ENCODE measurements at regions not wholly inside any gene's neighbourhood (a gene's known extent, or its start where the extent isn't known, plus 50 kb on each side); places are given as distances from the start of the nearest gene placed in this dataset.

DNA sequence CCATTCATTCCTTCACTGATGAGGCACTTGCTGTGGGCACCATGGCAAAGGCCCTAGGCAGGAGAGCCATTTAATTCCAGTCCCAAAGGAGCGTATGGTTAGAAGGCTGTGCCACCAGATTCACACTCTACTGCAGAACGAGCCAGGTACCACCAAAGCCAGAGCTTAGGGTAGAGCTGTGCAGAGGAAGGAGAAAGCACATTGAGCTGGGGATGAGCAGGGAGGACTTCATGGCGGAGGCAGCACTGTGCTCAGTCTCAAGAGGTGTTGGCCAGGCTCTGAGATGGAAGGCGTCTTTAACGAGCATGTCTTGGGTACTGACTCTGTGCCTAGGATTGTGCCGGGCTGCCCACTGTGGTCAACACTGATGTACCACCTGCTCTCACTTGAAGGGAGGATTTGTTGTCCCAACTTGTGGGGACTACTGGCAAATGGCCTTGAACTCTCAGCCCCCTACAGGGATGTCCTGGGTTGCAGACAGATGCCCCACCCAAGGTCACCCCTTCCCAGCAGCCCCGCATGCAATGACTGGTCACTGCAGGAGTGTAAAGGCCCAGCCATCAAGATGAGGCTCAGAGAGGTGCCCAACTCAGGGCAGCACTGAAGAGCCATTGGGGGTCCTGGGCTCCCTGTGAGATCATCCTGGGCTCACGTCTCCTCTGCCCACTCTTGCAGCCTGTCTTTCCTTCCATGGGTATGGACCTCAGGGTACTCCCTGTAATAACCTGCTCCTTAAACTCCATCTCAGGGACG, 251.4 kb downstream of the GLI2 start:
- Histone ChIP-seq H3K27ac (ENCODE audit: low read depth, low read length) (no peak overlapping the region), H3K4me1 (ENCODE audit: control insufficient read depth in 1 of 2, insufficient read depth in 2 of 2, low read length in 2 of 2) (no peaks in the 10 kb centered on the region), H3K27me3 (ENCODE audit: insufficient read depth, low read length) (no peaks in the 10 kb centered on the region), H3K9me2 (ENCODE audit: insufficient read depth) (no peaks in the 10 kb centered on the region), H2AFZ (ENCODE audit: low read depth, low read length, poor library complexity, severe bottlenecking) (no peak overlapping the region), H3K9me3 (ENCODE audit: control insufficient read depth in 1 of 2, insufficient read depth in 1 of 2, low read depth in 1 of 2, low read length in 2 of 2) (no peaks in the 10 kb centered on the region), H3K9ac (ENCODE audit: low read length) (no peak overlapping the region), H3K4me3 (replicated peaks in 1 of 2; ENCODE audit: low read depth in 1 of 2, low read length in 2 of 2) (no peak overlapping the region), H3K4me2 (ENCODE audit: low read length) (no peak overlapping the region), H3K36me3 (ENCODE audit: control insufficient read depth in 1 of 2, insufficient read depth in 2 of 2, low read length in 2 of 2) (no peaks in the 10 kb centered on the region), H3K79me2 (ENCODE audit: insufficient read depth, low read length) (no peaks in the 10 kb centered on the region), H4K20me1 (ENCODE audit: insufficient read depth) (no peaks in the 10 kb centered on the region)
- DNase-seq (ENCODE audit: low read depth, low spot score) (no peak), ATAC-seq (no peak)
- intact Hi-C loops (cut with micrococcal nuclease) = no loop called here
- RAD21 ChIA-PET (ENCODE audit: low non-redundant PET in 1 of 2, low total read pairs in 2 of 2, uncharacterized antibody in 2 of 2, unreplicated experiment in 2 of 2) = no interaction called here
- CTCF ChIA-PET = no interaction called here
- POLR2A ChIA-PET = no interaction called here
- TF ChIP-seq EZH2phosphoT487 (IDR thresholded peaks at IDR 0.05; ENCODE audit: borderline replicate concordance) (no peak), CEBPB (IDR thresholded peaks at IDR 0.05; ENCODE audit: low read depth) (no peak), POLR2A (IDR thresholded peaks at IDR 0.05; ENCODE audit: borderline replicate concordance, extremely low read depth, insufficient read depth, insufficient read length) (no peak), ZNF274 (IDR thresholded peaks at IDR 0.05; ENCODE audit: low read depth, low read length) (no peak), CBX3 (IDR thresholded peaks at IDR 0.05; ENCODE audit: low read depth) (no peak), TCF7L2 (IDR thresholded peaks at IDR 0.05; ENCODE audit: borderline replicate concordance, extremely low read depth, insufficient read depth, insufficient read length) (no peak), POLR2AphosphoS5 (IDR thresholded peaks at IDR 0.05; ENCODE audit: low read depth, low read length) (no peak), SIN3A (IDR thresholded peaks at IDR 0.05; ENCODE audit: low read depth) (no peak), ZFX (IDR thresholded peaks at IDR 0.05) (no peak), EGR1 (IDR thresholded peaks at IDR 0.05; ENCODE audit: low read depth) (no peak), YY1 (IDR thresholded peaks at IDR 0.05; ENCODE audit: extremely low read depth, insufficient replicate concordance, low read depth, low read length) (no peak), RAD21 (IDR thresholded peaks at IDR 0.05; ENCODE audit: low read depth) (no peak), SRF (IDR thresholded peaks at IDR 0.05; ENCODE audit: low read depth) (no peak)
- TF ChIP-seq, protein P1, sequence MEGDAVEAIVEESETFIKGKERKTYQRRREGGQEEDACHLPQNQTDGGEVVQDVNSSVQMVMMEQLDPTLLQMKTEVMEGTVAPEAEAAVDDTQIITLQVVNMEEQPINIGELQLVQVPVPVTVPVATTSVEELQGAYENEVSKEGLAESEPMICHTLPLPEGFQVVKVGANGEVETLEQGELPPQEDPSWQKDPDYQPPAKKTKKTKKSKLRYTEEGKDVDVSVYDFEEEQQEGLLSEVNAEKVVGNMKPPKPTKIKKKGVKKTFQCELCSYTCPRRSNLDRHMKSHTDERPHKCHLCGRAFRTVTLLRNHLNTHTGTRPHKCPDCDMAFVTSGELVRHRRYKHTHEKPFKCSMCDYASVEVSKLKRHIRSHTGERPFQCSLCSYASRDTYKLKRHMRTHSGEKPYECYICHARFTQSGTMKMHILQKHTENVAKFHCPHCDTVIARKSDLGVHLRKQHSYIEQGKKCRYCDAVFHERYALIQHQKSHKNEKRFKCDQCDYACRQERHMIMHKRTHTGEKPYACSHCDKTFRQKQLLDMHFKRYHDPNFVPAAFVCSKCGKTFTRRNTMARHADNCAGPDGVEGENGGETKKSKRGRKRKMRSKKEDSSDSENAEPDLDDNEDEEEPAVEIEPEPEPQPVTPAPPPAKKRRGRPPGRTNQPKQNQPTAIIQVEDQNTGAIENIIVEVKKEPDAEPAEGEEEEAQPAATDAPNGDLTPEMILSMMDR (IDR thresholded peaks at IDR 0.05 in 2 of 3, conservative IDR thresholded peaks at IDR 0.05 in 1 of 3; ENCODE audit: borderline replicate concordance in 1 of 3, insufficient read depth in 1 of 3, low read depth in 2 of 3, low read length in 2 of 3) = no peak
- TF ChIP-seq, protein P2, sequence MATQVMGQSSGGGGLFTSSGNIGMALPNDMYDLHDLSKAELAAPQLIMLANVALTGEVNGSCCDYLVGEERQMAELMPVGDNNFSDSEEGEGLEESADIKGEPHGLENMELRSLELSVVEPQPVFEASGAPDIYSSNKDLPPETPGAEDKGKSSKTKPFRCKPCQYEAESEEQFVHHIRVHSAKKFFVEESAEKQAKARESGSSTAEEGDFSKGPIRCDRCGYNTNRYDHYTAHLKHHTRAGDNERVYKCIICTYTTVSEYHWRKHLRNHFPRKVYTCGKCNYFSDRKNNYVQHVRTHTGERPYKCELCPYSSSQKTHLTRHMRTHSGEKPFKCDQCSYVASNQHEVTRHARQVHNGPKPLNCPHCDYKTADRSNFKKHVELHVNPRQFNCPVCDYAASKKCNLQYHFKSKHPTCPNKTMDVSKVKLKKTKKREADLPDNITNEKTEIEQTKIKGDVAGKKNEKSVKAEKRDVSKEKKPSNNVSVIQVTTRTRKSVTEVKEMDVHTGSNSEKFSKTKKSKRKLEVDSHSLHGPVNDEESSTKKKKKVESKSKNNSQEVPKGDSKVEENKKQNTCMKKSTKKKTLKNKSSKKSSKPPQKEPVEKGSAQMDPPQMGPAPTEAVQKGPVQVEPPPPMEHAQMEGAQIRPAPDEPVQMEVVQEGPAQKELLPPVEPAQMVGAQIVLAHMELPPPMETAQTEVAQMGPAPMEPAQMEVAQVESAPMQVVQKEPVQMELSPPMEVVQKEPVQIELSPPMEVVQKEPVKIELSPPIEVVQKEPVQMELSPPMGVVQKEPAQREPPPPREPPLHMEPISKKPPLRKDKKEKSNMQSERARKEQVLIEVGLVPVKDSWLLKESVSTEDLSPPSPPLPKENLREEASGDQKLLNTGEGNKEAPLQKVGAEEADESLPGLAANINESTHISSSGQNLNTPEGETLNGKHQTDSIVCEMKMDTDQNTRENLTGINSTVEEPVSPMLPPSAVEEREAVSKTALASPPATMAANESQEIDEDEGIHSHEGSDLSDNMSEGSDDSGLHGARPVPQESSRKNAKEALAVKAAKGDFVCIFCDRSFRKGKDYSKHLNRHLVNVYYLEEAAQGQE (IDR thresholded peaks at IDR 0.05; ENCODE audit: low read depth) = no peak
- TF ChIP-seq, protein P3, sequence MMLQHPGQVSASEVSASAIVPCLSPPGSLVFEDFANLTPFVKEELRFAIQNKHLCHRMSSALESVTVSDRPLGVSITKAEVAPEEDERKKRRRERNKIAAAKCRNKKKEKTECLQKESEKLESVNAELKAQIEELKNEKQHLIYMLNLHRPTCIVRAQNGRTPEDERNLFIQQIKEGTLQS (IDR thresholded peaks at IDR 0.05) = no peak
- TF ChIP-seq, protein P4, sequence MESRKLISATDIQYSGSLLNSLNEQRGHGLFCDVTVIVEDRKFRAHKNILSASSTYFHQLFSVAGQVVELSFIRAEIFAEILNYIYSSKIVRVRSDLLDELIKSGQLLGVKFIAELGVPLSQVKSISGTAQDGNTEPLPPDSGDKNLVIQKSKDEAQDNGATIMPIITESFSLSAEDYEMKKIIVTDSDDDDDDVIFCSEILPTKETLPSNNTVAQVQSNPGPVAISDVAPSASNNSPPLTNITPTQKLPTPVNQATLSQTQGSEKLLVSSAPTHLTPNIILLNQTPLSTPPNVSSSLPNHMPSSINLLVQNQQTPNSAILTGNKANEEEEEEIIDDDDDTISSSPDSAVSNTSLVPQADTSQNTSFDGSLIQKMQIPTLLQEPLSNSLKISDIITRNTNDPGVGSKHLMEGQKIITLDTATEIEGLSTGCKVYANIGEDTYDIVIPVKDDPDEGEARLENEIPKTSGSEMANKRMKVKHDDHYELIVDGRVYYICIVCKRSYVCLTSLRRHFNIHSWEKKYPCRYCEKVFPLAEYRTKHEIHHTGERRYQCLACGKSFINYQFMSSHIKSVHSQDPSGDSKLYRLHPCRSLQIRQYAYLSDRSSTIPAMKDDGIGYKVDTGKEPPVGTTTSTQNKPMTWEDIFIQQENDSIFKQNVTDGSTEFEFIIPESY (IDR thresholded peaks at IDR 0.05; ENCODE audit: extremely low read depth, insufficient replicate concordance, low read length) = no peak
- TF ChIP-seq, protein P5, sequence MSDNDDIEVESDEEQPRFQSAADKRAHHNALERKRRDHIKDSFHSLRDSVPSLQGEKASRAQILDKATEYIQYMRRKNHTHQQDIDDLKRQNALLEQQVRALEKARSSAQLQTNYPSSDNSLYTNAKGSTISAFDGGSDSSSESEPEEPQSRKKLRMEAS (IDR thresholded peaks at IDR 0.05) = no peak
- BruUV-seq (replicated peaks) = no TSS peak
